AG09309 (cell line): ENCODE measurements at regions not wholly inside any gene's neighbourhood (a gene's known extent, or its start where the extent isn't known, plus 50 kb on each side); places are given as distances from the start of the nearest gene placed in this dataset.

ENCODE experiments used
- DNase-seq: peaks from one replicate; pipeline ENCODE4 v3.0.0-alpha.2; 2010; ENCODE audit warnings: low read depth
- H3K4me3 ChIP-seq: 2 replicates; pipeline ENCODE4 v1.5.1; 2011; ENCODE audit warnings: mild to moderate bottlenecking, low read depth, low read length, moderate library complexity; ENCODE audit not compliant: control insufficient read depth
- CTCF ChIP-seq: IDR thresholded peaks from 2 replicates; pipeline ENCODE4 v1.5.1; 2011; ENCODE audit warnings: mild to moderate bottlenecking, low read depth, low read length, inconsistent platforms; ENCODE audit not compliant: insufficient read depth, control insufficient read depth; ENCODE audit errors: missing control alignments

GRCh38 chr14:30256627-30257026 lies 302.3 kb upstream of the G2E3 start:
- no peak for TF ChIP-seq CTCF
- H3K4me3 ChIP-seq = no peak overlapping the region
- DNase-seq = no peak

DNA sequence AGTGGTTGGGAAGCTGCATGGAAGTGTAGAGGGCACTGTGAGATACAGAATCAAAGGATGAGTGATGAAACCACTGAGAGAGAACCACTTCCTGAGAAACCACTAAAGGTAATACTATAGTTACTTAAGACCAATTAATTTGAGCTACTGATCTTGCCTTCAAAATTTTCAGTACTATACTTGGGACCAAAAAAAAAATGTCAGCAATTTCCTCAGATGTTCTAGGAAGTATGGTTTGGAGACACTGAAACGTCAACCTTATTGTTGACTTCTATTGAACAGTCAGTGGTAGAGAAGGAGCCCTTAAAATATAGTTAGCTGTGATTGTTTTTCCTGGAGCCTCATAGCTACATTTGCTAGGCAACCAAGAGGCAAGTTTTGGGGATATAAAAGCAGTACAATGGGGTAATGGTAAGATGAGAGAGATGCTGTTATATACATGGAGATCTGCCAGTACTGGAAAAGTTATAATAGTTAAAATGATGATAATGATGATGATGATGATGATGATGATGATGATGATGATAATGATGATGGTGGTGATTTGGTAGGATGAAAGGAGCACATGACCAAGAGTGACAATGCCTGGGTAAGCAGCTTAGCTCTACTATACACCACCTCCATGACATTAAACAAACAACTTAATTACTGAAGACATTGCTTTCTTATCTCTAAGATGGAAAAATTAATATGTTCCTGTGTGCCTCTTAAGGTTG lies 300.9 kb upstream of the G2E3 start:
- no peak for DNase-seq

GRCh38 chr14:30260833-30261607 lies 297.9 kb upstream of the G2E3 start:
- no peak for TF ChIP-seq CTCF
- no peak for DNase-seq
- H3K4me3 ChIP-seq = no peak overlapping the region

More for the DNA sequence above, 300.9 kb upstream of the G2E3 start:
- no peak overlapping the region for H3K4me3 ChIP-seq
- no peak for TF ChIP-seq CTCF

- H3K4me3 ChIP-seq = no peak overlapping the region
- TF ChIP-seq CTCF = no peak
- DNase-seq = no peak
Observed at GRCh38 chr14:30264161-30264560, 294.8 kb upstream of the G2E3 start.

- no peak for DNase-seq
- H3K4me3 ChIP-seq = no peak overlapping the region
- TF ChIP-seq CTCF = no peak
Observed at GRCh38 chr14:30266290-30266689, 292.7 kb upstream of the G2E3 start.

- DNase-seq = no peak
- H3K4me3 ChIP-seq = no peak overlapping the region
- no peak for TF ChIP-seq CTCF
Observed at GRCh38 chr14:30267141-30267540, 291.8 kb upstream of the G2E3 start.
